ENCODE measurements at regions not wholly inside any gene's neighbourhood (a gene's known extent, or its start where the extent isn't known, plus 50 kb on each side); places are given as distances from the start of the nearest gene placed in this dataset.
"Not testable (repeated sequence)": the region's sequence is repeated elsewhere in the genome, so short reads cannot be mapped to it uniquely, and the experiment has no call there.

DNA sequence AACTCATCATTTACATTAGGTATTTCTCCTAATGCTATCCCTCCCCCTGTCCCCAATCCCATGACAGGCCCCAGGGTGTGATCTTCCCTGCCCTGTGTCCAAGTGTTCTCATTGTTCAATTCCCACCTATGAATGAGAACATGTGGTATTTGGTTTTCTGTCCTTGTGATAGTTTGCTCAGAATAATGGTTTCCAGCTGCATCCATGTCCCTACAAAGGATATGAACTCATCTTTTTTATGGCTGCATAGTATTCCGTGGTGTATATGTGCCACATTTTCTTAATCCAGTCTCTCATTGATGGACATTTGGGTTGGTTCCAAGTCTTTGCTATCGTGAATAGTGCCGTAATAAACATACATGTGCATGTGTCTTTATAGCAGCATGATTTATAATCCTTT lies 113.0 kb upstream of the CHD6 start:
- TF ChIP-seq EZH2 (IDR thresholded peaks at IDR 0.05; ENCODE audit: insufficient read depth, poor library complexity, severe bottlenecking); EZH2phosphoT487 (IDR thresholded peaks at IDR 0.05; ENCODE audit: insufficient read depth, low read depth): not testable (repeated sequence)
